Astrocyte of the spinal cord (primary cell): ENCODE measurements at regions not wholly inside any gene's neighbourhood (a gene's known extent, or its start where the extent isn't known, plus 50 kb on each side); places are given as distances from the start of the nearest gene placed in this dataset.

ENCODE experiments used
- DNase-seq: peaks from one replicate; pipeline ENCODE4 v3.0.0; 2011; ENCODE audit warnings: low read depth, low spot score
- H3K4me3 ChIP-seq: 2 replicates; pipeline ENCODE4 v1.5.1; 2011; ENCODE audit warnings: low read depth, mild to moderate bottlenecking, low read length, moderate library complexity
- in situ Hi-C: cut with HindIII; loops from 2 replicates; pipeline ENCODE4 v1.10.0; 2017; ENCODE audit warnings: low sequenced_read_pairs
- TF ChIP-seq, protein P1 (sequence below): IDR thresholded peaks from 2 replicates; pipeline ENCODE4 v1.5.1; 2012; ENCODE audit warnings: low read depth, mild to moderate bottlenecking, low read length, inconsistent platforms

DNA sequence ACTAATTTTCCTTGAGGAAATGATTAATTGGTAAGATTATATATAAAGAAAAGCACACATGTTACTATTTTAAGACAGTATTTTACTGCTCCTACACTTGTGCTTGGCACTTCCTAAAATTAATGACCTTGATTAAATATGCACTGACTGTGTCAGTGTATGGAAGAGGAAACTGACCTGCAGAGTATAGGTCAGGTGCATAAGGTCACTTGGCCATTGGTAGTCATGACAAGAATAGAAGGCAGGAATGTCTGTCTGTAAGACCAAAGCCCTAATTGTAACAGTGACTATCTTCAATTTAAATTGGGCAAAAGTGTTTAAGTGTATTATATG, 128.0 kb upstream of the KCNK2 start:
- no peak for DNase-seq
- TF ChIP-seq, protein P1, sequence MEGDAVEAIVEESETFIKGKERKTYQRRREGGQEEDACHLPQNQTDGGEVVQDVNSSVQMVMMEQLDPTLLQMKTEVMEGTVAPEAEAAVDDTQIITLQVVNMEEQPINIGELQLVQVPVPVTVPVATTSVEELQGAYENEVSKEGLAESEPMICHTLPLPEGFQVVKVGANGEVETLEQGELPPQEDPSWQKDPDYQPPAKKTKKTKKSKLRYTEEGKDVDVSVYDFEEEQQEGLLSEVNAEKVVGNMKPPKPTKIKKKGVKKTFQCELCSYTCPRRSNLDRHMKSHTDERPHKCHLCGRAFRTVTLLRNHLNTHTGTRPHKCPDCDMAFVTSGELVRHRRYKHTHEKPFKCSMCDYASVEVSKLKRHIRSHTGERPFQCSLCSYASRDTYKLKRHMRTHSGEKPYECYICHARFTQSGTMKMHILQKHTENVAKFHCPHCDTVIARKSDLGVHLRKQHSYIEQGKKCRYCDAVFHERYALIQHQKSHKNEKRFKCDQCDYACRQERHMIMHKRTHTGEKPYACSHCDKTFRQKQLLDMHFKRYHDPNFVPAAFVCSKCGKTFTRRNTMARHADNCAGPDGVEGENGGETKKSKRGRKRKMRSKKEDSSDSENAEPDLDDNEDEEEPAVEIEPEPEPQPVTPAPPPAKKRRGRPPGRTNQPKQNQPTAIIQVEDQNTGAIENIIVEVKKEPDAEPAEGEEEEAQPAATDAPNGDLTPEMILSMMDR: no peak
- in situ Hi-C loops: no loop called here
- no peak overlapping the region for H3K4me3 ChIP-seq

DNA sequence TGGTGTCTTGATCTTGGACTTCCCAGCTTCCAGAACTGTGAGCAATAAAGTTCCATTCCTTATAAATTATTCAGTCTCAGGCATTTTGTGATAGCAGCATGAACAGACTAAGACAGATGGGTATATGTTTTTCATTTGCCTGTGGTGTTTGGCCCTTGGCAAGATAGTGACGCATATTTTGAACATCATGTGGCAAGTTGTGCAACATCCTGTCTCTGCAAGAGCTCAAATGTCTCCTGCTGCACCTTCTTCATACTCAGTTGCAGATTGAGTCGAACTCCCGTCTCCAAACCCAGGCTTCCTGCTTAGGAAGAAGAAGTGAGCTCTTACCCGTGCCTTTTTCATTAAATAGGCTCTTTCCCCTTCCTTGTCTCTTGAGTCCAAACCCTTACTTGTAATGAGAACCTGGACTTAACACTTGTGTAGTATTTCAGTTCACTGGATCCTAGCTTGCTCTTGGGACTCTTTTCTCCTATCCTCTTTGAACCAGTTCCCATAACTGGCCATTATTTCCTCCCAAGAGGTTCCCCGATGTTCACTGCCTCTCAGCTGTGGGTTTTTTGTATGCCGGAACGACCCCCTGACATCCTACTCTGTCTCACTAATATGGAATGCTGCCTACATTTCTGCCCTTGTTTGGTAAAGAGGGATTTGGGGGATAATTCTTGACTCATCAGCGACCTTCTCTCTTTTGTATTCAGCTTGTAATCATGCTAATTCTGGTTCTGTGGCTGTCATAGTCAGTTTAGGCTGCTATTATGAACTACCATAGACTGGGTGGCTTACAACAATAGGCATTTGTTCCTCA, 125.0 kb upstream of the KCNK2 start:
- no peak overlapping the region for H3K4me3 ChIP-seq
- in situ Hi-C loops: no loop called here
- TF ChIP-seq, protein P1: no peak
- DNase-seq: peak; percentile 95

DNA sequence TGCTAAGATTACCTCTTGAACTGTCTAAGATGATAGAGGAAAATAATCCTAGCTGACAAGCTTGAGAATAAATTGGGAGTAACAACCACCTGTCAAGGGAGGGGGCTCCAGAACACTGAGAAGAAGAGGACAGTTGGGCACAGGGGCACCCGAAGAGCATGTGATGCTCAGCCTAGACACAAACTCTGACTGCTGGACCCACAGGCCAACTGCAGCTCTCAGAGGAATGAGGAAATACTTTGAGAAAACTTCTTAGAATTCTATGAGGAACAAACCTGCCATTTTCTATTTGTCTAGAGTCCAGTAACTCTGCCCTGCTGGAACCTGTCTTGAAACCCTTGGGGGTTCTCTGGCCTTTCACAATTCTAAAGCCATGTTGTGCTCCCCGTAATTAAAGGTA, 124.1 kb upstream of the KCNK2 start:
- in situ Hi-C loops: no loop called here
- no peak overlapping the region for H3K4me3 ChIP-seq
- TF ChIP-seq, protein P1: no peak

DNA sequence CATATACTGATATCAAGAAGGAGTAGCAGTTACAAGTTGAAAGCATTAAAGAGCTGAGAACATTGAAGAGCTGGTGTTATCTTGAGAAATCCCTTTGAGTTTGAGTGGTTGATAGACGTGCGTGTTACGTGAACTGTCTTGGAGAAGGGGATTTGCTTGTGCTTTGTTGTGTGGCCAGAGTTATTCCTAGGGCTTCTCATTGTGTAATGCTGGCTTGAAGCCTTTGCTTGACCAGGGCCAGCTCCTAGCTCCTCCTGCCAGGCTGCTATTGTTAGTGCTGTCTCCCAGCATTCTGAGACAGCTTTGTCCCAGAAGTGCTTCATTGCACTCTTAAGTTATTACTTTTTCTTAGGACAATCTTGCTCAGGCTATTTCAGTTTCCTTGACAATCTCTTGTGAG, 116.2 kb upstream of the KCNK2 start:
- in situ Hi-C loops: no loop called here
- TF ChIP-seq, protein P1: no peak
- no peak for DNase-seq
- H3K4me3 ChIP-seq: no peak overlapping the region

More for the DNA sequence above, 124.1 kb upstream of the KCNK2 start:
- no peak for DNase-seq

DNA sequence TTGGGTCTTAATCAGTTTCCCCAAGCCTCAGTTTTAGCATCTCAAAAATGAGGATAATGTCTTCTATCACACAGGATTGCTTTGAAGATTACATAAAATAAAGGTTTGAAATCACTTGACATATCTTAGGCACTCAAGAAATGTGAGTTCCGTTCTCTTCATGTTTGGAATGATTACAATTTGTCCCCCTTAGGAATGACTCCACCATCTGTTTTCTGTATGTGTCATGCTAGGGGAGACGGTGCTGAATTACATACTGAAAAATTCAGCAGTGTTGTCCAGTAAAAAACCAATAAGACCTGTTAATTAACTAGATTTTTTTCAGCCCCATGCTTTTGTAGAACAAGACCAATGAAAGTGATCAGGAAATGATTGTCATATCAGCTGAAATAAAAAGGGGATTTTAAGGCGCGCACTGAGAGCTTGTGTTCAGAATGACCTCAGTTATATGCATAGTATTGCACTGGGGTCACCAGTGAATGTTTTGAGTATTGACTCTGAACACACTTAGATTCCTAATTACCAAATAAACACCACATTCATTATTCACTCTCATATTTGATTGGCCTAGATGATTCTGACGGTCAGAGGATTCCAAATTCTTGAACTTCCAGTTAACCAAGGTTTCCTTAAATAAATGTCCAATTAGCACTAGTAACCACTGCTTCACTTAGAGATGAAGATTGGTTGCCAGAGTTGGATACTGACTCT, 114.5 kb upstream of the KCNK2 start:
- no peak for DNase-seq
- no peak overlapping the region for H3K4me3 ChIP-seq
- in situ Hi-C loops: no loop called here
- TF ChIP-seq, protein P1: no peak

DNA sequence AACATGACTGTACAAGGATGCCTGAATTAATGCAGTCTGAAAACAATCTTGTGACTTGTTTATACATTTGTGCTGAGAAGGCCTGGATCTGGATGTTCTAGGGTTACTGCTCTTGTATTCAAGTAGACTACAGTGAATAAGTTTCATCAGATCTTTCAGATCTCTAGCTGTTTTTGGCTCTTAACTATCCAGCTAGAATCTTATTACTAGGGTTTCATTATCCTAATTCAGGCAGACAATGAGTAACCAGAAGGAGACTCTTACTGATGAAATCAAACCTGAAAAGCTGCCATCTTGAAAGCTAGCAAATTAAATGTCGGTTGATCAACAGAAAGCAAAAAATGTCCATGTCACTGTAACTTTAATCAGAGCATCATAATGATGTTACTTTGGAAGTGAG, 112.5 kb upstream of the KCNK2 start:
- TF ChIP-seq, protein P1: no peak
- no peak for DNase-seq
- in situ Hi-C loops: no loop called here
- no peak overlapping the region for H3K4me3 ChIP-seq
